GM12873 (cell line): ENCODE measurements at regions not wholly inside any gene's neighbourhood (a gene's known extent, or its start where the extent isn't known, plus 50 kb on each side); places are given as distances from the start of the nearest gene placed in this dataset.

Source experiments
- TF ChIP-seq, protein P1 (sequence below): IDR thresholded peaks from 2 replicates; pipeline ENCODE4 v1.5.1; 2012; ENCODE audit warnings: low read depth, mild to moderate bottlenecking, moderate library complexity, low read length, control low read depth; ENCODE audit not compliant: insufficient read depth; ENCODE audit errors: missing control alignments

DNA sequence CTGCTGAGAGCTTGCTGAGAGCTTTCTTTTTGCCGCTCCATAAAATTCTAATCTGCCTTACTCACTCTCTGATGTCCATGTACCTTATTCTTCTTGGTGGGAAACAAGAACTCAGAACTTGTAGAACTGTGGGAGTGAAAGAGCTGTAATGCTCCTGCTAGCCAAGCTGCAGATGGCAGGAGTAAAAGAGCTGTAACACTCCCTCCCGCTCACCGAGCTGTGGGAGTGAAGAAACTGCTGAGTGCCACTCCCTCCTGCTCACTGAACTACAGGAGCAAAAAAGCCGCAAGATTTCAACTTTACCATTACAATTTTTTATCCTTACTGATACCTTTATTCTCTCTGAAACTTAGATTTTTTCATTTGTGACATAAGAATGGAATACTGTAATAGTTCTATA, 199.1 kb downstream of the SI start:
- TF ChIP-seq, protein P1, sequence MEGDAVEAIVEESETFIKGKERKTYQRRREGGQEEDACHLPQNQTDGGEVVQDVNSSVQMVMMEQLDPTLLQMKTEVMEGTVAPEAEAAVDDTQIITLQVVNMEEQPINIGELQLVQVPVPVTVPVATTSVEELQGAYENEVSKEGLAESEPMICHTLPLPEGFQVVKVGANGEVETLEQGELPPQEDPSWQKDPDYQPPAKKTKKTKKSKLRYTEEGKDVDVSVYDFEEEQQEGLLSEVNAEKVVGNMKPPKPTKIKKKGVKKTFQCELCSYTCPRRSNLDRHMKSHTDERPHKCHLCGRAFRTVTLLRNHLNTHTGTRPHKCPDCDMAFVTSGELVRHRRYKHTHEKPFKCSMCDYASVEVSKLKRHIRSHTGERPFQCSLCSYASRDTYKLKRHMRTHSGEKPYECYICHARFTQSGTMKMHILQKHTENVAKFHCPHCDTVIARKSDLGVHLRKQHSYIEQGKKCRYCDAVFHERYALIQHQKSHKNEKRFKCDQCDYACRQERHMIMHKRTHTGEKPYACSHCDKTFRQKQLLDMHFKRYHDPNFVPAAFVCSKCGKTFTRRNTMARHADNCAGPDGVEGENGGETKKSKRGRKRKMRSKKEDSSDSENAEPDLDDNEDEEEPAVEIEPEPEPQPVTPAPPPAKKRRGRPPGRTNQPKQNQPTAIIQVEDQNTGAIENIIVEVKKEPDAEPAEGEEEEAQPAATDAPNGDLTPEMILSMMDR: no peak

DNA sequence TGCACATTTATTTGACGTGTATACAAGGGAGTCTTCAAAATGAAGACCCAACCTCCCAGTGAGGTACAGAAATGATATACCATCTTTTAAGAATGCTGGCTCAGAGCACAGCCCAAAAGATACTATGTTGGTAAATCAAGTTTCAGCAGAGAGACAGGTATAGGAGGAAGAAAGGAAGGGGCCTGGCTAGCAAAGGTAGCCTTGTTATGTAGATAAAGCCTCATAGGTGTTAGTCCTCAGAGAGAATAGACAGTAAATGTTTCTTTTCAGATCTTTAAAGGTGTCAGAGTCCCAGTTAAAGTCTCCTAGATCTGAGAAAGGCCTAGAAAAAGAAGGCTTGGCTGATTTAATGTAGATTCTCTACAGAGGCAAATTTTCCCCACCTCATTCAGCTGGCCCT, 213.8 kb downstream of the SI start:
- TF ChIP-seq, protein P1: no peak

DNA sequence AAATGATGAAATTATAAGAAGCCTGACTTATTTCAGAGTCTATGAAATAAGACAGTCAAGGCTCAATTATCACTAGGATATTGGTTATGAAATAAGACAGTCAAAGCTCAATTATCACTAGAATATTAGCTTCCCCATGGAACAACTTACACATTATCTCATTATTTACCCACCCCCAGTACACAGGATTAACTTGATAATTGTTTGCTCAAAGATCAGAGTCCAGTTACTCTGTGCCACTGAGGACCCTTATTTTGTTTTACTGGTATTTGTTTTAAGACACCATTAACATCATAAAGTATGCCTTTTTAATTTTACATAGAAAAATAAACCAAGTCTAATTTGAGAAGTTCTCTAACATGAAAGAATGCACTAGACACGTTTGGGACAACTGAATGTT, 225.4 kb downstream of the SI start:
- TF ChIP-seq, protein P1: no peak

DNA sequence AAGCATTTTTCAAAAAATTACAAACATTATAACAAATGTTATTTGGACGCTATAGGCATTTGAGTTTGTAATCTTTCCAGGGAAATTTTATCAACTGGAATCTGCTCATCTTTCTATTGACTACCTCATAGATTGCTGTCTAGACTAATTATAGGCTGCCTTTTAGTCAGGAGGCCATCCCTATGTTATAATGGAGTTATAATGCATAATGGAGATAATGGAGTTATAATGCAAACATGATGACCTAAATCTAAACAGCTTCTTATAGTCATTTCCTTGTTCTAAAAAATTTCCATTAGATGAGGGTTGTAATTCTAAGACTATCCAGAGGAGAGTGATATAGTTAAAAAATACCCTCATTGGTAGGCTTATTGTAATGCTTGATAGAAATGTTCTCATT, 226.4 kb downstream of the SI start:
- TF ChIP-seq, protein P1: no peak

DNA sequence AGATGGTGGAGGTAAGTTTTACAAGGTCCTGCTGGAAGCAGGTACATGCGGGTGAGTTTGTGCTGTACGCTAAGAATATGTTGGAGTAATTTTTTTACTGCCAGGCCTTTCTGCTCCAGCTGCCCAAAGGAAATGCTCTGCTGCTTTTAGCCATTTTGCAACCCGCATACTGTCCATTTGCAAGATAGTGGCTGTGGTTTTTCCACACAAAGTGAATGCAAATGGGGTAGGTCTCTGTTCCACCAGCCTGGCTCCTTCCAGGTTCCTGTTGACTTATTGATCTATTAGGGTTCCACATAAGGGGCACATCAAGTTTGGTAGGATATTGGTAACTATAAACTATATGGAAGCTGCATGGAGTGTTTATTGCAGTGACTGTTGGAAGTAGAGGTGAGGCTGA, 227.1 kb downstream of the SI start:
- TF ChIP-seq, protein P1: no peak

DNA sequence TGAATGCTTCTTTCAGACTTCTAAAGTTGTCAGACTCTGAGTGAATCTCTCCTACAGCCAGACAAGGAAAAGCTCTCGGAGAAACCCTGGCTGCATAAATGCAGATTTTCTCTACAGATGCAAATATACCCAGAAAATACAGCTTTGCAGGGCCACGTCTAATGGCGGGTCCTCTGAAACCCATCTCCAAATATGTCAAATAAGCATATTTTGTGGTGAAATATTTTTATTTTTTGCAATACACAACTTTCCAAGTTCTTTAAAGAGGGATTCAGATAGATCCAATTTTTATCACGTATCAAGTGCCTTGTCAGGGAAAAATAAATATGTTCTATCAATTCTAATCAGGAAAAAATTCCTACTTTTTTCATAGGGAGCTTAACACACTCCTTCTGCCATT, 229.4 kb downstream of the SI start:
- TF ChIP-seq, protein P1: no peak

DNA sequence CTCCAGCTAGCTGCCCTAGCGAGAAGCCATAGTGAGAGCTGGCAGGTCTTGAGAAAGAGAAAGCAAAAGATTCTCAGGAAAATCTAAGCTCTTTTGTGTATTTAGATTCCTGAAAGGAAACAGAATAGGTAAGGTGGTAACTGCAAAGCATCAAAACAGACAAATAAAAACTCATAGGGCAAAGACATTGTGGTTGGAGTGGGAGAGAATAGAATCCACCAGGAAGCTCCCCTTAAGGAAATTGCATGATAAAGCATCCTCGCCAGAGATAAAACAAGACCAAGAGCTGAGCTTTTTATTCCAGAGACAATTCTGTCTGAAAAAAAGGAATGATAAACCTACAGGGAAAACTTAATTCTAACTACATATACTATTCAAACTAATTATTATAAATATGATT, 232.6 kb downstream of the SI start:
- TF ChIP-seq, protein P1: no peak
